ENCODE measurements at regions not wholly inside any gene's neighbourhood (a gene's known extent, or its start where the extent isn't known, plus 50 kb on each side); places are given as distances from the start of the nearest gene placed in this dataset.
A peak's percentile ranks its signal among the peaks of the same experiment; 100 is the strongest.

DNA sequence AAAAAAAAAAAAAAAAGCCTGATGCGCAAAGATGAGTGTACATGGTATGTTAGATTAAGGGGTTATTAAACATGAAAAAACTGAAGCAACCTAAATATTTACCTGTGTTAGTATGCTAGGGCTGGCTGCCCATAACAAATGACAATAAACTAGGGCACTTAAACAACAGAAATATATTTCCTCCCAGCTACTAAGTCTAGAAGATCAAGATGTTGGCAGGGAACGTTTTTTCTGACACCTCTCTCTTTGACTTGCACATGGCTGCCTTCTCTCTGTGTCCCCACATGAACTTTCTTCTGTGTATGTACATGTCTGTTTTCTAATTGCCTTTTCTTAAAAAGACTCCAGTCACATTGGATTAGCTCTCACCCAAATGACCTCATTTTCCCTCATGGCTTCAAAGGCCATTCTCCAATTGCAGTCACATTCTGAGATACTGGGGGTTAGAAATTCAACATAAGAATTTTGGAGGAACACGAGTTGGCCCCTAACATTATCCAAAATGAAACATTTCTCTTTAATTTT, 694.5 kb downstream of the CDH9 start:
- no peak for DNase-seq
- no peak for TF ChIP-seq CTCF (IDR thresholded peaks at IDR 0.05; ENCODE audit: low read length)
- TF ChIP-seq EZH2phosphoT487 (IDR thresholded peaks at IDR 0.05; ENCODE audit: low read length), result no peak
- TF ChIP-seq EZH2 (optimal IDR thresholded peaks at IDR 0.05; ENCODE audit: low read depth, low read length), result no peak
- Histone ChIP-seq H4K20me1 (ENCODE audit: insufficient read depth, low read length) (no peaks in the 10 kb centered on the region), H3K79me2 (ENCODE audit: low read length) (no peaks in the 10 kb centered on the region), H2AFZ (ENCODE audit: low read length) (no peak overlapping the region), H3K27ac (ENCODE audit: low read length) (no peak overlapping the region), H3K9me3 (replicated peaks; ENCODE audit: insufficient read depth, low read length) (no peaks in the 10 kb centered on the region), H3K27me3 (replicated peaks; ENCODE audit: insufficient read depth, low read length) (no peaks in the 10 kb centered on the region), H3K4me3 (ENCODE audit: low read length) (no peak overlapping the region), H3K4me2 (ENCODE audit: low read depth, low read length) (no peak overlapping the region), H3K9ac (ENCODE audit: low read length) (no peak overlapping the region), H3F3A (ENCODE audit: insufficient read depth, low read length) (no peaks in the 10 kb centered on the region), H3K36me3 (replicated peaks; ENCODE audit: insufficient read depth, low read length) (no peaks in the 10 kb centered on the region), H3K4me1 (ENCODE audit: low read length) (0 out of 2 replicates have a peak, but pooled peaks cover 3% of the 10 kb centered on the region), H3K9me2 (replicated peaks; ENCODE audit: insufficient read depth, low read length) (no peaks in the 10 kb centered on the region)

DNA sequence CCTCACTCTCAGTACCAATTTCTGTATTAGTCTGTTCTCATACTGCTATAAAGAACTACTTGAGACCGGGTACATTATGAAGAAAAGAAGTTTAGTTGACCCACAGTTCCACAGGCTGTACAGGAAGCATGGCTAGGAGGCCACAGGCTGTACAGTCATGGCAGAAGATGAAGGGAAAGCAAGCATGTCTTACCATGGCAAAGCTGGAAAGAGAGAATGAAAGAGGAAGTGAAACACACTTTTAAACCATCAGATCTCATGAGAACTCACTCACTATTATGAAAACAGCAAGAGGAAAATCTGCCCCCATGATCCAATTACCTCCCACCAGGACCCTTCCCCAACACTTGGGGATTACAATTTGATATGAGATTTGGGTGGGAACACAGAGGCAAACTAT, 698.8 kb downstream of the CDH9 start:
- no peaks in the 10 kb centered on the region for H3K79me2 ChIP-seq (ENCODE audit: low read length)
- H3K9me2 ChIP-seq (replicated peaks; ENCODE audit: insufficient read depth, low read length), result no peaks in the 10 kb centered on the region
- H3K4me1 ChIP-seq (ENCODE audit: low read length), result 0 out of 2 replicates have a peak, but pooled peaks cover 3% of the 10 kb centered on the region
- peak; percentile 24 for DNase-seq
- no peak overlapping the region for H2AFZ ChIP-seq (ENCODE audit: low read length)
- H3K27me3 ChIP-seq (replicated peaks; ENCODE audit: insufficient read depth, low read length), result no peaks in the 10 kb centered on the region
- no peaks in the 10 kb centered on the region for H3K36me3 ChIP-seq (replicated peaks; ENCODE audit: insufficient read depth, low read length)
- H3K4me3 ChIP-seq (ENCODE audit: low read length), result no peak overlapping the region
- H3K4me2 ChIP-seq (ENCODE audit: low read depth, low read length), result no peak overlapping the region
- H3K27ac ChIP-seq (ENCODE audit: low read length), result no peak overlapping the region
- H3F3A ChIP-seq (ENCODE audit: insufficient read depth, low read length), result no peaks in the 10 kb centered on the region
- no peak overlapping the region for H3K9ac ChIP-seq (ENCODE audit: low read length)
- TF ChIP-seq EZH2phosphoT487 (IDR thresholded peaks at IDR 0.05; ENCODE audit: low read length), result no peak
- TF ChIP-seq EZH2 (optimal IDR thresholded peaks at IDR 0.05; ENCODE audit: low read depth, low read length), result no peak
- no peak for TF ChIP-seq CTCF (IDR thresholded peaks at IDR 0.05; ENCODE audit: low read length)
- H3K9me3 ChIP-seq (replicated peaks; ENCODE audit: insufficient read depth, low read length), result no peaks in the 10 kb centered on the region
- no peaks in the 10 kb centered on the region for H4K20me1 ChIP-seq (ENCODE audit: insufficient read depth, low read length)

GRCh38 chr5:26329562-26330189, 708.7 kb downstream of the CDH9 start:
- TF ChIP-seq EZH2 (optimal IDR thresholded peaks at IDR 0.05; ENCODE audit: low read depth, low read length) (no peak), EZH2phosphoT487 (IDR thresholded peaks at IDR 0.05; ENCODE audit: low read length) (no peak), CTCF (IDR thresholded peaks at IDR 0.05; ENCODE audit: low read length) (peak; percentile 38)
- no peak overlapping the region for H3K4me2 ChIP-seq (ENCODE audit: low read depth, low read length)
- peak; percentile 21 for DNase-seq

More at GRCh38 chr5:26329562-26330189, 708.7 kb downstream of the CDH9 start:
- H3K9ac ChIP-seq (ENCODE audit: low read length), result no peak overlapping the region
- no peaks in the 10 kb centered on the region for H4K20me1 ChIP-seq (ENCODE audit: insufficient read depth, low read length)
- no peak overlapping the region for H2AFZ ChIP-seq (ENCODE audit: low read length)
- no peaks in the 10 kb centered on the region for H3K9me2 ChIP-seq (replicated peaks; ENCODE audit: insufficient read depth, low read length)
- H3K9me3 ChIP-seq (replicated peaks; ENCODE audit: insufficient read depth, low read length), result no peaks in the 10 kb centered on the region
- no peak overlapping the region for H3K27ac ChIP-seq (ENCODE audit: low read length)
- H3K4me3 ChIP-seq (ENCODE audit: low read length), result no peak overlapping the region
- H3K36me3 ChIP-seq (replicated peaks; ENCODE audit: insufficient read depth, low read length), result no peaks in the 10 kb centered on the region
- no peaks in the 10 kb centered on the region for H3K4me1 ChIP-seq (ENCODE audit: low read length)
- H3F3A ChIP-seq (ENCODE audit: insufficient read depth, low read length), result no peaks in the 10 kb centered on the region
- no peaks in the 10 kb centered on the region for H3K79me2 ChIP-seq (ENCODE audit: low read length)
- no peaks in the 10 kb centered on the region for H3K27me3 ChIP-seq (replicated peaks; ENCODE audit: insufficient read depth, low read length)

Measured in MM.1S (cell line).